HG03095 (cell line): ENCODE measurements at regions not wholly inside any gene's neighbourhood (a gene's known extent, or its start where the extent isn't known, plus 50 kb on each side); places are given as distances from the start of the nearest gene placed in this dataset.

Experiments
- ATAC-seq: cut with Tn5 transposase; IDR thresholded peaks from one replicate; pipeline ENCODE4 v1.9.1; 2021; ENCODE audit warnings: moderate library complexity; ENCODE audit not compliant: unreplicated experiment

DNA sequence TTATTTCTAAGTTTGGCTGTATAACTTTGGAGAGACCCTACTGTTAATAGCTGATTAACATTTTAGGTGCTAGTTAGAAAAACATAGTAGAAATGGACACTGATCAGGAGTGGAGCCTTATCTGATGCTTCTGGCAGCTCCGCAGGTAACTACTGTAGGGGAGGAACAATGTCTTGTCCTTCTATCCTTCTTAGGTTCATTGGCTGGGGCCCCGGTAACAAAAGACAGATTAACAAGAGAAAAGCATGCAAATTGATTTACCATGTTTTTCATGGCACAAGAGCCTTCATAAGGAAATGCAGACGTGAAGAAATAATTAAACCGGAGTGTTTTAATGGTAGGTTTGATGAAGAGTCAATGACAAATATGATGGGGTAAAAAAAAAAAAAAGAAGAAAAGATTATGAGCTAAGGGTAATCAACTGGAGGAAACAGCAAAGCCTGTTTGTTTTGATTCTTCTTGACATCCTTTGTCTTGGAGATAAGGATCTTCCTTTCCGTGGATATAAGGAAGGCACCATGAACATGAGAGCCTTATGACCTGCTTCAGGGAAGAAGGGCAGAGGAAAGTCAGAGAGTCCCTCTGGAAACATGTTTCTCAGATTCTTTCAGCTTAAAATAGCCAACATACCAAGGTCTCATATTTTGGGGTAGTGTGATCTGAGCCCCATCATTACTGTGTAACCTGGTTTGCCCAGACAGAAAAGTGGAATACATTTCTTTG lies 62.4 kb upstream of the GCFC2 start:
- no peak for ATAC-seq

DNA sequence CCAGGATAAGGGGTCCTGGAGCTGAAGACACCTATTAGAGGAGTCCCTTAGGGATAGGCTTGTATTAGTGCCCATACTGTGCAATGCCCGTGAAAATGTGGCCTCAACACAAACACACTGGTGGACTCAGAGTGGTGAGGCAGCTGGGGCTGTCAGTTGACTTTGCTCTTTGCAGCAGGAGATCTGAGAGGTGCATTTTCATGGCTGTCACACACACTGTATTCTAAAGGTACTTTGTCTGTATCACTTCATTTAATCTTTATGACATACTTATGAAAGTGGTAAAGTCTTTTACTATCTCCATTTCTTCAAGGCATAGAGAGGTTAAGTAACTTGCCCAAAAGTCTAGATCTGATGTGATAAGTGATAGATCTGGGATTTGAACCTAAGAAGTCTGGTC lies 55.1 kb upstream of the GCFC2 start:
- ATAC-seq = no peak

DNA sequence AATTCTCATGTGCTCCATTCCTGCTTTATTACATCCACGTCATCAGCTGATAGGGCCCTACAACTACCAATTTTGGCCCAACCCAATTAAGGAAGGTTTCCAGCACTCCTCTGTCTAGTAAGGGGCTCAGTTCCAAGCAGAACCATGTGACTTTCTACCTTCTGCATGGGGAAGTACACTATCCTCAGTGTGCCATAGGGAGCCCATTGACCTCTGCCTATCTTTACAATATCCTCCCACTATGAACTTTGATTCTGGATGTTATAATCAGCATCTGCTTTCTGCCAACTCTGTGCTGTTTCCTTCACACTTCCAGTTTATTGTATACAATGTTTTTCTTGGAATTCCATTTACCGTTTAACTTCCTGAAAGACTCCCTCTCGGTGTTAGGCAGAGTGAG lies 53.9 kb upstream of the GCFC2 start:
- no peak for ATAC-seq
